ENCODE measurements at regions not wholly inside any gene's neighbourhood (a gene's known extent, or its start where the extent isn't known, plus 50 kb on each side); places are given as distances from the start of the nearest gene placed in this dataset.

DNA sequence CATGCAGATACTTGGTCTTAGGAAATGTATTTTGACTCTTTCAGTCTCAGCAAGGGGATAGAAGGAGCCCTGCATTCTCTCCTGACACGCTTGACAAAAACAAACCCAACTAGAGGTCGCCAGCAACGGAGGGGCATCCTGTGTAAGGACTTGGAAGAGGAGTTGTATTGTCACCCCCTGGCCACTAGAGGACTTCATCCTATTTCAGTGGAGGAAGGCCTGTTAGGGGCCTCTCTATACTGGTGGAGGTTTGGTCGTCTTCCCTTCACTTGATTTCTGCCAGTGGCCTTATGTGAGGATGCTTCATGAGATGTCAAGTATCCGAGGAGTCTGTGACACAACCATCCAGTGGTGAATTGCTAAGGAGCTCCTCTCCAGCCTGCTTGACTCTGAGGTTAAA lies 122.8 kb upstream of the STC2 start:
- TF ChIP-seq, protein P1, sequence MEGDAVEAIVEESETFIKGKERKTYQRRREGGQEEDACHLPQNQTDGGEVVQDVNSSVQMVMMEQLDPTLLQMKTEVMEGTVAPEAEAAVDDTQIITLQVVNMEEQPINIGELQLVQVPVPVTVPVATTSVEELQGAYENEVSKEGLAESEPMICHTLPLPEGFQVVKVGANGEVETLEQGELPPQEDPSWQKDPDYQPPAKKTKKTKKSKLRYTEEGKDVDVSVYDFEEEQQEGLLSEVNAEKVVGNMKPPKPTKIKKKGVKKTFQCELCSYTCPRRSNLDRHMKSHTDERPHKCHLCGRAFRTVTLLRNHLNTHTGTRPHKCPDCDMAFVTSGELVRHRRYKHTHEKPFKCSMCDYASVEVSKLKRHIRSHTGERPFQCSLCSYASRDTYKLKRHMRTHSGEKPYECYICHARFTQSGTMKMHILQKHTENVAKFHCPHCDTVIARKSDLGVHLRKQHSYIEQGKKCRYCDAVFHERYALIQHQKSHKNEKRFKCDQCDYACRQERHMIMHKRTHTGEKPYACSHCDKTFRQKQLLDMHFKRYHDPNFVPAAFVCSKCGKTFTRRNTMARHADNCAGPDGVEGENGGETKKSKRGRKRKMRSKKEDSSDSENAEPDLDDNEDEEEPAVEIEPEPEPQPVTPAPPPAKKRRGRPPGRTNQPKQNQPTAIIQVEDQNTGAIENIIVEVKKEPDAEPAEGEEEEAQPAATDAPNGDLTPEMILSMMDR (IDR thresholded peaks at IDR 0.05), result peak in 4 of 5 experiments; percentile 5 to 20 (median 12)
- TF ChIP-seq POLR2A (IDR thresholded peaks at IDR 0.05) (no peak), EP300 (IDR thresholded peaks at IDR 0.05) (no peak)
- Histone ChIP-seq H3K4me3 (no peak overlapping the region), H3K9me3 (no peaks in the 10 kb centered on the region), H3K27me3 (no peaks in the 10 kb centered on the region), H3K4me1 (no peaks in the 10 kb centered on the region), H3K36me3 (no peaks in the 10 kb centered on the region), H3K27ac (no peak overlapping the region)
- no peak for DNase-seq (ENCODE audit: low spot score in 2 of 2)
- 63 to 70% methylated on average over 5 of the region's 5 CpGs for WGBS, 2 donors

DNA sequence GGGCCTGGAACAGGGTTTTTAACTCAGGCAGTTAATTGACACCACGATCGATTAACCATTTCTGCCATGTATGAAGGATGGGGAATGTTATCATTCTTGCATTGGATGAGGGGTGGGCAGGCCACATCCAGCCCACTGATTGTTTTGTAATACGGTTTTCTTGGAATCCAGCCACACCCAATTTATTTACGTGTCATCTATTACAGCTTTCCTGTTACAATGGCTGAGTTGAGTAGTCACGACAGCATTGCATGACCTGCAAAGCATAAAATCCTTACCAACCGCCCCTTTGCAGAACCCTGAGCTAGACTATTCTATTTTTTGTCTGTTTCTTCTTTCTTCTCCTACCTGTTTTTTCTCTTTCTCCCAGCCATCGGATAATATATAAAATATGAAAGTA lies 122.0 kb upstream of the STC2 start:
- TF ChIP-seq, protein P1 (IDR thresholded peaks at IDR 0.05), result no peak
- WGBS, 2 donors, result 77 to 78% methylated on average over 7 of the region's 7 CpGs
- DNase-seq (ENCODE audit: low spot score in 2 of 2), result no peak
- no peaks in the 10 kb centered on the region for H3K27me3 ChIP-seq
- no peak overlapping the region for H3K4me3 ChIP-seq
- H3K36me3 ChIP-seq, result no peaks in the 10 kb centered on the region
- H3K4me1 ChIP-seq, result no peaks in the 10 kb centered on the region
- H3K27ac ChIP-seq, result no peak overlapping the region
- H3K9me3 ChIP-seq, result no peaks in the 10 kb centered on the region

- no peak overlapping the region for H3K4me3 ChIP-seq
- 87 to 94% methylated on average over 6 of the region's 6 CpGs for whole genome bisulfite sequencing, 2 donors
- TF ChIP-seq, protein P1 (IDR thresholded peaks at IDR 0.05), result no peak
- no peak for TF ChIP-seq POLR2A (IDR thresholded peaks at IDR 0.05)
- no peak for TF ChIP-seq EP300 (IDR thresholded peaks at IDR 0.05)
- no peak overlapping the region for H3K27ac ChIP-seq
- H3K9me3 ChIP-seq, result no peaks in the 10 kb centered on the region
- H3K4me1 ChIP-seq, result no peaks in the 10 kb centered on the region
- H3K27me3 ChIP-seq, result no peaks in the 10 kb centered on the region
- no peaks in the 10 kb centered on the region for H3K36me3 ChIP-seq
- DNase-seq (ENCODE audit: low spot score in 2 of 2), result no peak
Observed at GRCh38 chr5:173448856-173449255, 120.6 kb upstream of the STC2 start.

DNA sequence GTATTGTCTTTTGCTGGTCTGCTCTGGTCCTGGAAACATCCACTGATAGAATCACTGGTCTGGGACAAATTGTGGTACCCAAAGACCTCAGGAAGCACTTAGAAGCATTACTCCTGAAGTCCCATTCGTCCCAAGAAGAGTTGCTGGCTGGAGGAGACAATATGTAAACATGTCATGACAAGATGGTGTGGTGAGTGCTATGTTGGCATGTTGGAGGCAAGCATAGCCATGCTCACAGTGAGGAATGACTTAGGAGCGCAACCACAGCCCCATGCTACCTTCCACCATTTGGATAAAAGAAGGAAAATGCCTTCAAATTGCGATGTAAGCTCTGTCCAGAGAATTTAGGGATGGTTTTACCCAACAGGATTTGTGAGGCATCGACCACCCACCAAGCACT lies 115.8 kb upstream of the STC2 start:
- WGBS, 2 donors, result 85 to 89% methylated on average over 4 of the region's 4 CpGs
- H3K27ac ChIP-seq, result no peak overlapping the region

GRCh38 chr5:173441053-173441628 lies 112.9 kb upstream of the STC2 start:
- no peak overlapping the region for H3K27ac ChIP-seq
- H3K4me3 ChIP-seq, result no peak overlapping the region
- H3K36me3 ChIP-seq, result no peaks in the 10 kb centered on the region
- no peaks in the 10 kb centered on the region for H3K27me3 ChIP-seq
- WGBS, 2 donors, result 79 to 80% methylated on average over 4 of the region's 4 CpGs
- H3K4me1 ChIP-seq, result no peaks in the 10 kb centered on the region
- TF ChIP-seq POLR2A (IDR thresholded peaks at IDR 0.05), result no peak
- TF ChIP-seq EP300 (IDR thresholded peaks at IDR 0.05), result no peak
- TF ChIP-seq, protein P1 (IDR thresholded peaks at IDR 0.05), result no peak
- DNase-seq (ENCODE audit: low spot score in 2 of 2), result no peak
- no peaks in the 10 kb centered on the region for H3K9me3 ChIP-seq

More for the DNA sequence above, 115.8 kb upstream of the STC2 start:
- Histone ChIP-seq H3K4me1 (no peaks in the 10 kb centered on the region), H3K36me3 (no peaks in the 10 kb centered on the region), H3K9me3 (no peaks in the 10 kb centered on the region), H3K27me3 (no peaks in the 10 kb centered on the region), H3K4me3 (no peak overlapping the region)
- TF ChIP-seq, protein P1 (IDR thresholded peaks at IDR 0.05), result no peak
- TF ChIP-seq POLR2A (IDR thresholded peaks at IDR 0.05) (no peak), EP300 (IDR thresholded peaks at IDR 0.05) (no peak)
- DNase-seq (ENCODE audit: low spot score in 2 of 2), result no peak
